NCI-H1417 treated with DMSO at 0.1 percent for 48 hours (cell line): ENCODE measurements at regions not wholly inside any gene's neighbourhood (a gene's known extent, or its start where the extent isn't known, plus 50 kb on each side); places are given as distances from the start of the nearest gene placed in this dataset.

ENCODE experiments used
- DNase-seq: peaks from one replicate; lab custom pipeline; 2025; lab: John Stamatoyannopoulos, UW

GRCh38 chr4:53688186-53688790, 97.0 kb upstream of the LNX1 start:
- no peak for DNase-seq

- no peak for DNase-seq
These were observed 95.2 kb upstream of the LNX1 start for GRCh38 chr4:53686521-53686920.

- no peak for DNase-seq
These were observed 93.1 kb upstream of the LNX1 start for GRCh38 chr4:53684136-53685130.

GRCh38 chr4:53682908-53683307, 91.6 kb upstream of the LNX1 start:
- DNase-seq, result no peak

GRCh38 chr4:53682196-53682595, 90.9 kb upstream of the LNX1 start:
- no peak for DNase-seq

GRCh38 chr4:53680598-53680997, 89.3 kb upstream of the LNX1 start:
- no peak for DNase-seq

GRCh38 chr4:53680168-53680567, 88.9 kb upstream of the LNX1 start:
- no peak for DNase-seq

GRCh38 chr4:53676402-53676871, 85.2 kb upstream of the LNX1 start:
- DNase-seq, result no peak

GRCh38 chr4:53674903-53675302, 83.6 kb upstream of the LNX1 start:
- no peak for DNase-seq

- DNase-seq, result no peak
These were observed 81.6 kb upstream of the LNX1 start for GRCh38 chr4:53672873-53673272.

GRCh38 chr4:53671757-53672156, 80.5 kb upstream of the LNX1 start:
- DNase-seq, result peak; percentile 43

- DNase-seq, result no peak
These were observed 68.5 kb upstream of the LNX1 start for GRCh38 chr4:53659737-53660136.

- no peak for DNase-seq
These were observed 67.8 kb upstream of the LNX1 start for GRCh38 chr4:53659112-53659511.

GRCh38 chr4:53658029-53658428, 66.7 kb upstream of the LNX1 start:
- no peak for DNase-seq

GRCh38 chr4:53656421-53656981, 65.2 kb upstream of the LNX1 start:
- no peak for DNase-seq

- no peak for DNase-seq
These were observed 63.0 kb upstream of the LNX1 start for GRCh38 chr4:53654300-53654758.

GRCh38 chr4:53653484-53654053, 62.3 kb upstream of the LNX1 start:
- DNase-seq, result peak; percentile 13

GRCh38 chr4:53651156-53651735, 60.0 kb upstream of the LNX1 start:
- DNase-seq, result no peak

GRCh38 chr4:53649357-53649756, 58.1 kb upstream of the LNX1 start:
- DNase-seq, result no peak

- no peak for DNase-seq
These were observed 56.3 kb upstream of the LNX1 start for GRCh38 chr4:53647547-53647946.

GRCh38 chr4:53646795-53647194, 55.5 kb upstream of the LNX1 start:
- peak; percentile 73 for DNase-seq

GRCh38 chr4:53645108-53645507, 53.8 kb upstream of the LNX1 start:
- no peak for DNase-seq
